ENCODE measurements at regions not wholly inside any gene's neighbourhood (a gene's known extent, or its start where the extent isn't known, plus 50 kb on each side); places are given as distances from the start of the nearest gene placed in this dataset.

GRCh38 chr11:133776671-133777367 lies 68.5 kb downstream of the SPATA19 start:
- TF ChIP-seq POLR2A (IDR thresholded peaks at IDR 0.05; ENCODE audit: low read depth, low read length) (no peak), POLR2AphosphoS5 (IDR thresholded peaks at IDR 0.05; ENCODE audit: low read depth, low read length) (no peak), TAF1 (IDR thresholded peaks at IDR 0.05; ENCODE audit: borderline replicate concordance, low read depth, low read length) (no peak)
